Renal cortex interstitium (tissue), 11 donors: ENCODE measurements at regions not wholly inside any gene's neighbourhood (a gene's known extent, or its start where the extent isn't known, plus 50 kb on each side); places are given as distances from the start of the nearest gene placed in this dataset.
"Not testable (repeated sequence)": the region's sequence is repeated elsewhere in the genome, so short reads cannot be mapped to it uniquely, and the experiment has no call there.

ENCODE experiments used
- DNase-seq, 11 donors: peaks; one replicate each; pipeline ENCODE4 v3.0.0-alpha.2; 2013; ENCODE audit warnings: low read depth in 9 of 11, low spot score in 4 of 11; ENCODE audit errors: extremely low read depth in 1 of 11

- DNase-seq = no peak
Observed at GRCh38 chr6:140370976-140371870, 996.8 kb upstream of the CITED2 start.

GRCh38 chr6:140370441-140370840 lies 996.0 kb upstream of the CITED2 start:
- no peak for DNase-seq

- no peak for DNase-seq
Observed at GRCh38 chr6:140366991-140367390, 992.5 kb upstream of the CITED2 start.

GRCh38 chr6:140364916-140365315 lies 990.5 kb upstream of the CITED2 start:
- DNase-seq = no peak

- peak in 1 of 11 donors; percentile 18 for DNase-seq
Observed at GRCh38 chr6:140360651-140361050, 986.2 kb upstream of the CITED2 start.

GRCh38 chr6:140355476-140355875 lies 981.0 kb upstream of the CITED2 start:
- no peak for DNase-seq

- no peak for DNase-seq
Observed at GRCh38 chr6:140354296-140354695, 979.8 kb upstream of the CITED2 start.

GRCh38 chr6:140353536-140353935 lies 979.1 kb upstream of the CITED2 start:
- no peak for DNase-seq

GRCh38 chr6:140346428-140346827 lies 972.0 kb upstream of the CITED2 start:
- peak in 1 of 11 donors; percentile 22 for DNase-seq

- no peak for DNase-seq
Observed at GRCh38 chr6:140345935-140346334, 971.5 kb upstream of the CITED2 start.

- DNase-seq = no peak
Observed at GRCh38 chr6:140344142-140344913, 969.9 kb upstream of the CITED2 start.

- no peak for DNase-seq
Observed at GRCh38 chr6:140343128-140343527, 968.7 kb upstream of the CITED2 start.

- DNase-seq = no peak
Observed at GRCh38 chr6:140341272-140341671, 966.8 kb upstream of the CITED2 start.

GRCh38 chr6:140340795-140341194 lies 966.3 kb upstream of the CITED2 start:
- DNase-seq = no peak

GRCh38 chr6:140339084-140339483 lies 964.6 kb upstream of the CITED2 start:
- not testable (repeated sequence) for DNase-seq

- no peak for DNase-seq
Observed at GRCh38 chr6:140321891-140322290, 947.4 kb upstream of the CITED2 start.

GRCh38 chr6:140320081-140321080 lies 945.9 kb upstream of the CITED2 start:
- peak in 1 of 11 donors; percentile 9 for DNase-seq

- DNase-seq = peak in 7 of 11 donors; percentile 9 to 20 (median 18)
Observed at GRCh38 chr6:140319209-140319608, 944.8 kb upstream of the CITED2 start.

- DNase-seq = no peak
Observed at GRCh38 chr6:140318408-140318807, 944.0 kb upstream of the CITED2 start.
